ENCODE measurements at regions not wholly inside any gene's neighbourhood (a gene's known extent, or its start where the extent isn't known, plus 50 kb on each side); places are given as distances from the start of the nearest gene placed in this dataset.

DNA sequence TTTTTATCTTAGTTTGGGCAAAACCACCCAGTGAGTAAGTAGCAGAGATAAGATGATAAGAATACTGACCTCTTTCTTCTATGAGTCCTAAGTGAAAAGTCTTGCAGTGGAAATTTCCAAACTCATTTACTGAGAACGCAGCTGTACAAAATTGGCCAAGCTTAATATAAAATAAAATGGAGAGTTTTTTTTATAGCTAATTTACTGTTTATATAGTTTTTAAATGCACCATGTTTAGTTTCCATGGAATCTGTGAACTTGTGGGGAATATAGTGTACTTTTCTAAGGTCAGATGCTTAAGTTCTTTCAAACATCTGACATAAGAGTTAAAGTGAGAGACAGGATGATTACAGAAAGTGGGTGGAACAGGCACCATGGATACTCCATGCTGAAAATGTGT is 833.5 kb downstream of the ADGRL2 start:
- no peak for DNase-seq (ENCODE audit: low spot score)

DNA sequence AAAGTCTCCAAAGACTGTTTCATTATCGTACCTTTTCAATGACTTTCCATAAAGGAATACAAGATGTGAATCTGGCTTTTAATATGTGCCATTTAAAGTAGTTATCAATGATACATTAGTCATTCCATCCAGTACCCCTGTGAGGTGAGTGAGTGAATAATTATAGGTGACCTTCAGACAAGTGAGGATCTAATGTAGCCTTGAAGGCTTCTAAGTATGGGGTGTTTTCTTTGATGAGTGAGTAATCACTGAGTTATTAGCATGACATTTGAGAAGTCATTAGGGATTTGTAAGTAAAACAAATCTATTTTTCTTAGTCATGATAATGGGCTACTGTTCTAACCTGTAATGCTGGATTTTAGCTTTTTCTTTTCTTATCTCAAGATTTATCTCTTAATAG is 831.4 kb downstream of the ADGRL2 start:
- DNase-seq (ENCODE audit: low spot score), result no peak

DNA sequence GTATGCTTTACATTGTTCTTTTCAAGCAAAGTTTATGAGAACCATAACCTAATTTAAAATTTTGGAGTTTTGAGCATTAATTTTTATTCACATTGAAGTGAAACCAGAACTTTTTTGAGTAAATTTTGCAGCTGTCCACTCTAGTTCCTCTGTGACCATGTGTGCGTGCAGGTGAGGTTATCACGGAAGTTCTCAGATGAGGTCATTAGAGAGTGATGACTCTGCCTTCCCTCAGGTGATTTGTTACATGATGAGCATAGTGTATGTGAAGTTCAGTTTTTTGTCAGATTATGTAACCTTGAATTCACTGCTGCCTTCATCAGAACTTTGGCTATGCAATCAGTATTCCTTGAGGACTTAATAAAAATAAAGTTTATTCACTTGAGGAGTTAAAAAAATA is 828.2 kb downstream of the ADGRL2 start:
- DNase-seq (ENCODE audit: low spot score), result no peak

DNA sequence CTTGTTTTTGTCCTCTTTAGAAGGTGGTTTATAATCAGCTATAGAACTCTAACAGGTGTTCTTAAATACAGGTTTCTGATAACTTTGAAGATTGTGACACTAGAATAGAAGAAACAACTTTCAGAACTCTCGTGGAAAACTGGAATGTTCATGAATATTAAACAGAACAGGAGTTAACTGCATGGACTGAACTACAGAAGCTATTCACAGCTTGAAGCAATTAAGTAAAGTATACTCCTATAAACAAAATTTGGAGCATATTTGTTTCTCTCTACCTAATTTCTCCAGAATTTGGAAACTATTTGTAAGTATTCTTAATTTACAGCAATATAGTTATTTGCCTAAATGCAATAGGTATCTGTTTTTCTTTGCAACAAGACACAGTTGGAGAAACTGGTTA is 824.8 kb downstream of the ADGRL2 start:
- DNase-seq (ENCODE audit: low spot score), result no peak

DNA sequence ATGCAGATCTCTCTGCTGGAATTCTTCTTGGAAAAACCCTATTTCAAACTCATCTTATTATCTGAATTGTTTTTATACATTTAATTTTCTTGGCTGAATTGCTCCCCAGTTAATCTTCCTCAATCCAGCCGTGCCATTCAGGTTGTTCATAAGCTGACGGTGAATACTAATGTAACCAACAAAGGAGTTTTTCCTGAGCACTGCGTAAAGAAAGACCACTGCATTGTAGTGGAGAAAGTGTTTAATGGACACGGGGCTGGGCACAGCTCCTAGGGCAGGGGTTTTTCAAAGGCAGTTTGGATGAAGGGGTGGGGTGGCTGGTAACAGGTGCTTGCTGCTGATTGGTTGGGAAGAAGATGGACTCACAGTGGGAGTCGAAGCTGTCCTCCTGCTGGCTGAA is 820.3 kb downstream of the ADGRL2 start:
- DNase-seq (ENCODE audit: low spot score), result no peak

DNA sequence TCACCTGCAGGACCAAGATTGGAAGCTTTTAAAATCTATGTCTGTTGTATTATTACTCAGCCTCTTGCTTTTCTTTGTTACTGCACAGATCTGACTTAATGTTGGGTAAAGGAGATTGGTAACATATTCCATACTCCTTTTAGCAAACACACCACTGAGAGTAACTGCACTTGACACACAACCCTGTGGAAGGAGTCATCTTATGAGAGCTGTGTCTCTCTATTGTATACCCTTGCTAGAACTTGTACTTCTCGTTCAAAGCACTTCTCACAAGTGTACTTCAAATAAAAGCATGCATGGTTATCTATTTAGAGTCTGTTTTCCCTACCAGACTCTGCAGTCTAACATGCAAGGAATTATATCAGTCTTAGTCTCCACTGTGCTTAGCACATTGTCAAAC is 813.4 kb downstream of the ADGRL2 start:
- DNase-seq (ENCODE audit: low spot score), result no peak

DNA sequence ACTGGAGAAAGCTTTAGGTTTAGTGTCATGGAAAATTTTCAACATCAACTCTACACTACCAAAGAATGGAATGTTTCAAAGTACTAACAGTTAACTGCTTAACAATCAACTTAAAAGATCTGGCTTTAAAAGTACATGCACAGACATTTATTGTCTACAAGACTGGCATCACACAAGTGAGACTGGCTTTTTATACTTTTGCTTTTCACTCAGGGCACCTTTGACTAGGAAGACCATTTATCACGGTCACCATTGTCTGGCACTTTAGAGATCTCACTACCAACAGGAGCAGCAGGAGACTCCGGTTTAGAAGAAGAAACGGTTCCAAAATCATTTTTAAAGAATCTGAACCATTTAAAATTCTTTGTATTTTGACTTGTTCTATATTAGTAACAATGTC is 812.3 kb downstream of the ADGRL2 start:
- DNase-seq (ENCODE audit: low spot score), result no peak

DNA sequence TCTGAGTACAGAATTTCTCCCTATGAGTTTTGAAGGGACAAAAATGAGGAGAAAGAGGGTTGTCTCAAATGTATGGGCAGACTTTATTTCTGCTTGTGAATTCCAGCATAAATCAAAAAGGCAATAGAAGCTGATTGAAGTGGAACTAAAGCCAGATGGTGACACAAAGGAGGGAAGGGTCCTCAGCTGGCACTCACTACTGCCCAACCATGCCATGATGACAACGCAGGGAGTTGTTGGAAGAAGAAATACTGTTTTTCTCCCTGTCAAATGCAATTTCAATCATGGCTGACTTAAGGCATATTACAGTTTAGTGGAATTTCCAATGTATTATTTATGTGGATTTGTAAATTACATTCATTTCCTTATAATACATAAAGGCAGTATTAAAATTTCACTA is 805.8 kb downstream of the ADGRL2 start:
- DNase-seq (ENCODE audit: low spot score), result no peak

DNA sequence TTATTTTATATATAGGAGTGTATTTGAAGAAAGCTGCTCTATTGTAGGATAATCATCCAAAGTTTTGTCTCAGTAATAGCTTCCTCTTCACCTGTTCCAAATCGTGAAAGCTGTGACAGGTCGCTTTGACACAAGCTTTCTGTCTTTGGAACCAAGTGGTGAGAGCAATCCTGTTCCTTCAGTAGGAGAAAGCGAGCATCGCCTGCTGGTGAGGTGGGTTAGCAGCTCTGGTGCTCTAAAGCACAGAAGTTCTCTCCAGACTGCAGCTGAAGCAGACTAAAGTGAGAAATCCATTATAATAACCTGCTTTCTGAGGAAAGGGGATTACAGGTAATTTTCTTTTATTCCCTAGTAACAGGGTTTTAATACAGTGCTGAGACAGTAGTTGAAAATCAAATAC is 803.8 kb downstream of the ADGRL2 start:
- no peak for DNase-seq (ENCODE audit: low spot score)

DNA sequence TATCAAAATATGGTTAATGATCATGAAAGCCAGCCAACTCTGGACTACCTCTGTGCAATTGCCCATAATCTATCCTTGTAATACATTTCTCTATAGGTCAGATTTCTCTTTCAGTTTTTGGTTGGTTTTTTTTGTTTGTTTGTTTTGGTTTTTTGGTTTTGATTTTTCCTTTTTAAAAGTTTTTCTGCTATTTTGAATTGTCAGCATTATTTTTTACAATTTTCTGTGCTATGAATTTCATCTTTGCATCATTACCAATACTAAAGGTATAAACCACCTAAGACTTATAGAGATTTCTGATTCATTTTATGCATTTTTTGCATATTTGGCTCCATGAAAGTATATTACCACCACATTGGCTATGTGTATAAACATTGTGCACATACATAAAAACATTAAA is 799.6 kb downstream of the ADGRL2 start:
- no peak for DNase-seq (ENCODE audit: low spot score)

DNA sequence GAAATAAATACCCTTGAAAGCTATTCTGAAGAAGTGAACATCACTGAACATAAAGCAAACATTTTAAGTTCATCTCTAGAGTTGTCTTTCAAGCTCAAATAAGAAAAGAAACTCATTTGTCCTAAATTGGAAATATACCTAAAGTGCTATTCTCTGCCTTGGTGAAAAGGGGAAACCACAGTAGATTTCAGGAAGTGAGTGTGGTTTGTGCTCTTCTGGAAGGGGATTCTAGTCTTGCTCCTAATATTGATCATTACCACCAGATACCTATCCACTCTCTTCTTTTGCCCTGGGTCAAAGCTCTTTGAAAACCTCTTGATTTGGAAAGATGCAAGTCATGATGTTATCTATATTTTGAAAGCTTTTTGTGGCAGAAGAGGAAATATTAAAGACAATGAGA is 798.1 kb downstream of the ADGRL2 start:
- no peak for DNase-seq (ENCODE audit: low spot score)

DNA sequence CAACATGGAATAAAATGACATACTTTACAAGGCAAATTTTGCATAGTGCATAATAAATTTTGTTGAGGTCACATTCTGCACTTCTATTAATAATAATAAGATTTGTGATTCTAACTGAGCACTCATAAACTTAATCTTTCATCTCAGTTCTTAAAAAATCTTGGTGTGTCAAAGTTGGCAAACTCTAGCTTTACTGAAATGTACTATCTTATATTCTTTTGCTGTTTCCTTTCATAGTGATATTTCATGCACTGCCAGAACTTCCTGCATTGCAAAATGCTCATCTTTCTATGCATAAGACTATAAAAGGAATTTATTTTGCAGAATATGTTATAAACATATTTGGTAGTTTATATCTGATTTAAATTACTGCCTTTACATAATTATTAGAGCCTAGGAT is 797.6 kb downstream of the ADGRL2 start:
- DNase-seq (ENCODE audit: low spot score), result no peak

DNA sequence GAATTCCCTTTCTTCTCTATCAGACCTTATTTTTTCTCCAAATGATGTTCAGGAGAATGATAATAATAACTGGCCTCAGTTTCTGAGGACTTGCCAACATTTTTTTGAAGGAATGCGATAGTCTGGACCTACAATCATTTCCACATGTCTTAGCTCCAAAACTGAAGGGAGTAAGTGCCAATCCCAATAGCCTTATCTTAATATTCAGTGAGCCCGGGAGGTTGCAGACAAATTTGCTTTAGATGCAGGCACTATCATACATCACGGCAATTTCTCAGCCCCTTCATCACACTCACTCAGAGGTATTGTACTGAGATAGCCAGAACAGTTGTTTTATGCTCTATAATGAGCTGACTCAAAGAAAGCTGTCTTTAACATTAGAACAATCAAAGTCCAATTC is 796.9 kb downstream of the ADGRL2 start:
- no peak for DNase-seq (ENCODE audit: low spot score)

DNA sequence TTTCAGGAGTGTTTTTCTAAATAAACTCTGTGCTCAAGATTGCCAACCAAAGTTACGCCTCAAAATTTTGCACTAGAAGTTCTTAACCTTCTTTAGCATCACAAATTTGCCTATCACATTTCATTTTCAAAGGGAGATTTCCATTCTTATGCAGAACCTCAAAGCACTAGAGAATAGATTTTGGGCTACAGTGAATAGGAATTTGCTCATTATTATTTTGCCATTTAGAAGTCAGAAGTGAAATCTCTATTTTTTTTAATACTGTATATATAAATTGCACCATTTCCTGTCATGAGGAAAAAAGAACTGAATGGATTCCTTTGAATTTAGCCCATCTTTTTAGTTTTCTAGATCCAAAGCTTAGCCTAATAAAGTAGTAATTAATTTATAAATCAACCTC is 796.4 kb downstream of the ADGRL2 start:
- no peak for DNase-seq (ENCODE audit: low spot score)

DNA sequence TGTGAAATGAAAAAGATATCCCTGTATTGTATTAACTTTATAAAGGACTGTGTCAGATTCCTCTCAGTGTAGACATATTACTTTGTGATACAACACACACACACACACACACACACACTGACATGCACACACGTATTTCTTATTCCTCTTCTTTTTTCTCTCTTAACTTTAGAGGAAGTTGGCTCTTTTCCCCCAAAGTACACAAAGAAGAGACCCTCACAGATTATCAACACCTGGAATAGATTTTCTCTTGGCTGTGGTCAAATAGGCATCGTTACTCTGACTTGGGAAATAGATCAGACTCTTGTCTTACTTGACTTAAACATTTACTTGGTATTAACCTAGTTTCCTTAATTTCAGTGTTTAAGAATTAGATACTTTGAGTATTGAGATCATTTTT is 792.8 kb downstream of the ADGRL2 start:
- DNase-seq (ENCODE audit: low spot score), result no peak

DNA sequence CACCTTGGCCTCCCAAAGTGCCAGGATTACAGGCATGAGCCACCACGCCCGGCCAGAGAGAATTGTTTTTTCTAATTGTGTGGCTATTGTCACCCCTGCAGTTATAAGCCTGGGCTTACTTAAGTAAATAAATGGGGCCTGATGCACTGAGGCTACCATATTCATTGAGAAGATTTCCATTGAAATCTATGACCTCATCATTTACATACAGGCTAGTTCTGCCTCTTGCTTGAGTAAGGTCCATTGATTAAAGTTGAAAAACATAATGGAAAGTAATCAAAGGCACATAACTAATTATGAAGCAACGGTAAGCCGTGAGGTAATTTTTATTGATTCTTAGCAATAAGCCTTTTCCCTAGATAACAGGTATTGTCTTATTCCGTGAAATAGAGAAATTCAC is 788.9 kb downstream of the ADGRL2 start:
- no peak for DNase-seq (ENCODE audit: low spot score)

DNA sequence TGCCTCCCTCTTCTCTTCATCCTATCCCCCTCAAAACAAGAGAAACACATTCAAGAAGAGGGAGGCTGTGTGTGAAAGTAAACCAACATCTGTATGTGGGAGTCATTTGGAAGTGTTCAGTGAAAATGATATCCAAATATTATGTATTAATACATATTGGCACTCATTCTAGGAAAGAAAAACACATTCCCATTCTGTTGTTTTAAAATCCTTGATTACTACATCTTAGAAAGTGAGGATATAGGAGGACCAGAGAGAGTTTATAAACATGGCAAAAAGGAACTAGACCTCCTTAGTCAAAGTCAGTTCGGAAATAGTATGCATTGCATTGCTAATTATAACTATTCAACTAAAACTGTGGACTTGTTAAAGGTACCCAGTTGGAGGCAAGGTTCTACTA is 786.6 kb downstream of the ADGRL2 start:
- DNase-seq (ENCODE audit: low spot score), result no peak

DNA sequence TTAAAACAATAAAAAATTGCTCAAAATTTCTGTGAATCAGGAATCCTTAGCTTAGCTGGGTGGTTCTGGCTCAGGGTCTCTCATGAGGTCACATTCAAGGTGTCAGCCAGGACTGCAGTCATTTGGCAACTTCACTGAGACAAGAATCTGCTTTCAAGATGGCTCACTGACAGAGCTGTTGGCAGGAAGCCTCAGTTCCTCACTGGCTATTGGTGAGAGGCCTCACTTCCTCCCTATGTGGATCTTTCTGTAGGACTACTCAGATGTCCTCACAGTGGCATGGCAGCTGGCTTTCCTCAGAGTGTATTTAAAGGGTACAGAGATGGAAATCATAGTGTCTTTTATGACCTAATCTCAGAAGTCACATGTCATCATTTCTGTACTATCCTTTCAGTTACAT is 785.7 kb downstream of the ADGRL2 start:
- no peak for DNase-seq (ENCODE audit: low spot score)

DNA sequence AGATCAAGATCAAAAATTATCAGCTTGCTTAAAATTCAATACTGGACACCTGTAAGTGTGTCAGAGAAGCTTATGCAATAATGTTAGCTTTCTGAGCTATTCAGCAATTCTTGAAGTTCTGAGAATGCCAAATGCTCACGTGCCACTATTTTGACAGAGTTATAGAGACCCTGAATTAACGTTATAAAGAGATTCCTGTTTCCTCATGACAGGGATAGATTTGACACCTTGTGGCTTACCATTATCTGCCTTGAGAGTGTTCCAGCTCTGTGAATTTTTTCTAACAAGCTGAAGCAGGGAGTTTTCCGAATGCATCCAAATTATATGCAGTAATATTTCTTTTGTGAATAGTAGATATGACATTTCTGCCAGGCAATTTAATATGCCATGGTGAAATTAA is 781.6 kb downstream of the ADGRL2 start:
- no peak for DNase-seq (ENCODE audit: low spot score)

DNA sequence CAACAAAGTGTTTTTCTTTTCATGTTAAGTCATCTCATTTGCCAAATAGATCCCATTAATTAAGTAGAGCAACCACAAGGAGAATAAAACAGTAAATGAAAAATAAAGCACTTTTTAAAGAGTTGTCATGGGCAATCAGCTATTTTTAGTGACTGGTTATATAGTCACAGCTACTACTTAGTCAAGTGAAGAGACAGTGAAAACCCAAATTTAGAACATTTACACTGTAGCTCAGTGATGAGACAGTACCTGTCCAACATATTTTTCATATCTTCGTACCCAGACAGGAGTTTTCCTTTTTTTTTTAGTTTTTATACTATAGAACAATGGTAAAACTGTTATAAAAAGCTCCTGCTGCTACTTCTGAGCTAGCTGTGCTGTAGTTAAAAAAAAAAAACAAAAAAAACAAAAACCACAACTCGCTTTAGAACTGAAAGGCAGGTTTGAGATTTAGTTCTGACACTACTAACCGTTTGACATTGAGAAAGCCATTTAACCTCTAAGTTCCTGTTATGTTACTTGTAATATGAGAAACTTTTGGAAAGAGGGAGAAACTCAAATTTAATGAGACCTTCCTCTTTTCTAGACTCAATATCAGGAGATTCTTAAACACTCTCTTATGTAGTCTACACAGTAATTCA is 777.5 kb downstream of the ADGRL2 start:
- no peak for DNase-seq (ENCODE audit: low spot score)

DNA sequence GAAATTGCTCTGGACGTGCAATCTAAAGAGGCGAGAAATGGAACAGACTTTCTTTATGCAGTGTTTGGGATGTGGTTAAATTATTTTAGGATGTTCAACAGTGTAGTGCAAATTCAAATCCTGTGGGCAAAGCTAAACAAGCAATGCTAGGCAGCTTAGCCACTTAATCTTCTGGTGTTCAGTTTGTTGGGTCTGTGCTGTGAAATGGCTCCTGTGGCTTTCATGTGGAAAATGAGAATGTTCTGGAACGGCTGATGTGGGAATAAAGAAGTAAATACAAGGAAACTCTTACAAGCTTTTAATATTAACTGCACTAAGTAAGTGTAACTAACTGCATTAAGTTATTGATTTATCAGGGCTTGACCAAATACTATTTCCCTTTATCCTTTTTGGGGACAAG is 766.6 kb downstream of the ADGRL2 start:
- no peak for DNase-seq (ENCODE audit: low spot score)

DNA sequence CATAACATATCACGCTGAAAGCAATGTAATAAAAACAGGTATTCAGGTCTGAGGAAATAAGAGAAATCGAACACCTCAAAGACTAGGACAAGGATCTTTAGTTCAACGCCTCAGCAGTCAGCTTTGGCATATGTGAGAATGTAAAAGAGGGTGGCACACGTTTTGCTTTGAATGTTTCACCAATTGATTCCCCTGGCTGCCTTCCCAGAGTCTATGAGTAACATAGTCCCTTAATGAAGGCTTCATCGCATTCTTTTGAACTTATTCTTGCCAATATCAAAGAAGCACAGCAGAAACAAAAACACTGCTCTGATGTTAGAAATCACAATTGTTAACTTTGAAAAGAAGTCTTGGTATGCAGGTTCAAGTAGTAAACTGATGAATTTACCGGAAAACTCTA is 764.8 kb downstream of the ADGRL2 start:
- no peak for DNase-seq (ENCODE audit: low spot score)

DNA sequence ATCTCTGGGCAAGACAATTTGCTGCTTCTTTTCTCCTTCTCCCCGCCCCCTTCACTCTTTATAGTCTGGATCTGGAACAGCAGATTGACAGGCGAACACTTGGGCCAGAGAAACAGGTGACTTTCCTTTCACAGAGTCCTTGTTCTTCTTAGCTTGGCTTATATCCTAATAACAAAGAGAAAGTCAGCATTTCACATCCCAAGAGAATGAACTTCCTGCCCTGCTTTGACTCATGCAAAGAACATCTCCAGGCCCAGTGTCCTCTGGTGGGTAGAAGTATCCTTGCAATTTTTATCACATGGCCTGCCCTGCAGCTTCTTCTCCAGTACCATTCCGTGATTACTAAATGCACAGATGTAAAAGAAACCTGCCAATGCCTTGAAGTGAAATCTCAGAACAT is 764.4 kb downstream of the ADGRL2 start:
- DNase-seq (ENCODE audit: low spot score), result no peak

DNA sequence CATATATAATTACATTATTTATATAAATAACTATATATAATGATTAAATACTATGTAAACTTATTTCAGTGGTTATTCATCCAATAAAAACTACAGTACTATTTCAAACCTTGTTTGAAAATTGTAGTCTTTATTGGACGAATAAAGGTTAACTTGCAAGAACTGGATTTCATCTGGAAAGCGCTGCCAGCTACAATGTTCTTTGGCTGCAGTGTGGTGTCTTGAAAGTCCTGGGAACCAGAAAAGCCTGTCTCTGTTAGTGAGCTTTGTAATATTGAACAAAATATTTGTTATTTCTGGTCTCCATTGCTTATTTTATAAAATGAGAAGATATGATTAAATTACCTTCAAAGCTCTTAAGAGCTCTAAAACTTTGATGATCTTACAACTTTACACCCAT is 763.6 kb downstream of the ADGRL2 start:
- no peak for DNase-seq (ENCODE audit: low spot score)

DNA sequence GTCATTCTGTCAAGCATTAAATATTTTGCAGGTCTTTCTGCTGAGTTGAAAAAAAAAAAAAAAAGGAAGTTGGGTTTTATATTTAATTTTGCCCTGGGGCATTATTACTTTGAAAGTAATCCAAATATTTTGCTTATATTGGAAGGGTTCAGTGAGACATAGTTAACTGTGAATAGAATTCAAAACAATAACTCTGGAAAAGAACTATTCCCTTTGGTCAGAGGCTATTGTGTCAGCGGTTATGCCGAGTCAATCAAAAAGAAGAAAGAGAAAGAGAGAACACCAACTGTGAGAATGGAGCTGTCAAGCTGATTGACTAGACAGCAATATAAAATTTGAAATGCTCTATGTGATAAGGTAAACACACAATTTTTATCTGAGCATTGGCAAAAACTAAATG is 761.7 kb downstream of the ADGRL2 start:
- no peak for DNase-seq (ENCODE audit: low spot score)
